ENCODE measurements at regions not wholly inside any gene's neighbourhood (a gene's known extent, or its start where the extent isn't known, plus 50 kb on each side); places are given as distances from the start of the nearest gene placed in this dataset.

- TF ChIP-seq CTCF (conservative IDR thresholded peaks at IDR 0.05; ENCODE audit: low read depth, low read length), result no peak
- TF ChIP-seq EZH2 (IDR thresholded peaks at IDR 0.05; ENCODE audit: low read length, unreplicated experiment), result no peak
- no peak for TF ChIP-seq EZH2phosphoT487 (IDR thresholded peaks at IDR 0.05; ENCODE audit: borderline replicate concordance, low read length)
Measured at GRCh38 chr12:13288501-13288900, 92.0 kb downstream of the EMP1 start.
